OCI-M2 (cell line): ENCODE measurements at regions not wholly inside any gene's neighbourhood (a gene's known extent, or its start where the extent isn't known, plus 50 kb on each side); places are given as distances from the start of the nearest gene placed in this dataset.
"Not testable (repeated sequence)": the region's sequence is repeated elsewhere in the genome, so short reads cannot be mapped to it uniquely, and the experiment has no call there.

Experiments
- DNase-seq: peaks from one replicate; lab custom pipeline; 2025; ENCODE audit not compliant: unreplicated experiment; lab: John Stamatoyannopoulos, UW

GRCh38 chr1:219732814-219733491 lies 120.0 kb upstream of the ZC3H11B start:
- no peak for DNase-seq

- DNase-seq: no peak
These were observed 118.9 kb upstream of the ZC3H11B start for GRCh38 chr1:219731771-219732170.

GRCh38 chr1:219726480-219727272 lies 113.8 kb upstream of the ZC3H11B start:
- DNase-seq: no peak

DNA sequence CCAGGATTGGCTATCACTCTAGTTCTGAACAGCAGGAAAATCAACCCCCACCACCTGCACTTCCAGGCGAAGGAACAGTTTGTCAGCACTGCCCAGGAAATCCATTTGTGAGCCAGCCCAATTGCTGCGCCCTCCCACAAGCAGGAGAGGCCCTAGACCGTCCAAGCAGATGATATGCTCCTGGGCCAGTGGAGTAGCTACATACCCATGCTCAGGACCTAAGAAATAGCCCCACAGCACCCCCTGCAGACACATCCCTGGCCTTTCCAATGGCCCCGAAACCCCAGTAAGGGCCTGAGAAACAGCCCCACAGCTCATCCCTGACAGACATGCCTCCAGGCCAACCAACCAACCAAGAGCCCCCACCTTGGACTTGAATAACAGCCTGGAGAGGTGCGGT lies 111.5 kb upstream of the ZC3H11B start:
- no peak for DNase-seq

DNA sequence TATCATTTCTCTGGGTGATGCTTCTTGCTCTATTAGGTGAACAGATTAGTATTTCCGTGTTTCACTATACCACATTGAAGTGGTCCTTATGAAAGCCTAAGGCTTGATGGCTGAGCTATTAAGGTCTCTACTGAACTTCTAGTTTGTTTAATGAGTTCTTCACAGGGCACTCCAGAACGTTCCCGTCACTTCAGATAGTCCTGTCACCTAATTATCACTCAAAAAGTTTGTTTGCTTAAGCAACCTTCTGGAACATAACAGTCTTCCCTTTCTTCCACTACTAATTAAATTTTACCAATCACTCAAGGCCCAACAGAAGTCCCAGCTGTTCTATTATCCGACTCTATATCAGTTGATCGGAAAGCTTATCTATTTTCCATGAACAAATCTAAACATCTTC lies 104.6 kb upstream of the ZC3H11B start:
- DNase-seq: no peak

DNA sequence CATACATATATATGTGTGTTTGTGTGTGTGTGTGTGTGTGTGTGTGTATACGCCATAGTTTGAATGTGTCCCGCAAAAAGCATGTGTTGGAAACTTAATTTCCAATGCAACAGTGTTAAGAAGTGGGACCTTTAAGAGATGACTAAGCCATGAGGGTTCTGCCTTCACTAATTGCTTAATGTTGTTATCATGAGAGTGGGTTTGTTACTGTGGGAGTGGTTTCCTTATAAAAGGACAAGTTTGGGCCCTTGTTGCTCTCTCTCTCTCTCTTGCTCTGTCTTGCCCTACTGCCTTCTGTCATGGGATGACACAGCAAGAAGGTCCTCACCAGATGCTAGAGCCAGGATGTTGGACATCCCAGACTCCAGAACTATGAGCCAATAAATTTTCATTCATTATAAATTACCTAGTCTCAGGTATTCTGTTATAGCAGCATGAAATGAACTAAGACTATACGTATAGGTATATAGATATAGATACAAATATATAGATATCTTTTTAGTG lies 103.8 kb upstream of the ZC3H11B start:
- DNase-seq: no peak

DNA sequence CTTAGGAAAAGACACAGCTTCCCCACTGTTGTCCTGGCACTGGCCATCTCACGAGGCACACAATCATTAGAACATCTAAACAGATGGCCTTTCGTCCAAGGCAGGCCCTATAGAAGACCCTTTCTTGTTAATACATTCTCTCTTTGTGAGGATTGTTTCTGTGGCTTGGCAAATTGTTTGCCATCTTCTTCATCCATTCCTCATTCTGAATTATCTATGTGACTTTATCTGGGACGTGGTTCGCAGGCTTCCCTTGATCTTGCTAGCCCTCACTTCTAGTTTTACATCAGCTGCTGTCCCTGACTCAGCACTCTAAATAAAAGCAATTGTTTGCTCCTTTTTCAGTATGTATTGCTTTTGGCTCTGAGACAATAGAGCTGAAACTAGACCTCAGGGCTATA lies 101.1 kb upstream of the ZC3H11B start:
- DNase-seq: no peak

- no peak for DNase-seq
These were observed 99.6 kb upstream of the ZC3H11B start for GRCh38 chr1:219712506-219712905.

DNA sequence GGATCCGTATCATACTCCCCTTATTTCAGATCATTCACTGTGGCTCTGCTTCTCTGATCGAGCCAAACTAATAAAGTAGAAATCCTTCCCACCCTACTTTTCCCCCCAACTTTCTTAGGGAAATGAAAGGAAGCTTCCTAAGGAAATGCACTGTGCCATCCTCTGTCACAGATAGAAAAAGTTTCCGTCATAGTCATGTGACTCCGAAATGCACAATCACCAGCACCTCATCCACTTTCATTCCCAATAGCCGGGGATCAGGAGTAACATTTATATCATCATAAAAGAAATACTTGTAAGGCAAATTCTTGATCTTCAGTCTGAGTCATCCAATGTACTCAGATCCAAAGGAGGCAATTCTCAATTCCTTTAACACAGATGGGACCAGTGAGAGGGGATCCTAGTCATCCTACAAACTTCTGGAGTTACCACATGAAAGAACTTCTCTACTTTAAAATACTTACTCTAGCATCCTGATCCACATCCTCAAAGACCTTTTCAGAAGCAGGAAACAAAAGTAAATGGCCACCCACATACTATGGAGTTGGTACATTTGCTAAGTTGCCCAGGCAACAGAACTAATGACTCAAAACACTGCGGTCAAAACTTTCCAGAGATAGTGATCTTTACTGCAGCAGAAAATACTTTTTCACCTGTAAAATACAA lies 97.8 kb upstream of the ZC3H11B start:
- no peak for DNase-seq

- no peak for DNase-seq
These were observed 96.1 kb upstream of the ZC3H11B start for GRCh38 chr1:219708919-219709543.

GRCh38 chr1:219707885-219708284 lies 95.0 kb upstream of the ZC3H11B start:
- not testable (repeated sequence) for DNase-seq

- DNase-seq: not testable (repeated sequence)
These were observed 91.4 kb upstream of the ZC3H11B start for GRCh38 chr1:219704331-219704730.

DNA sequence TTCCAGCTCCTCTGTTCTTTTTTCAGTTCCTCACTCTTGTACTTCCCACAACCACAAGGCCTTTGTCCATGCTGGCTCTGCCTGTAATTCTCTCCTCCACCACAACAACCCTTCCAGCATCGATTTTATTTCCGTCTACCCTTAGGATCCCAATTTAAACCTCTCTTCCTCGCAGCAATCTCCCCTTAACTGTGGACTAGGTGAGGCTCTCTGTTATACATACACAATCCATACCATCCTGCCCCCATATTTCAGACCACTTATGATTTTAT lies 90.4 kb upstream of the ZC3H11B start:
- no peak for DNase-seq

DNA sequence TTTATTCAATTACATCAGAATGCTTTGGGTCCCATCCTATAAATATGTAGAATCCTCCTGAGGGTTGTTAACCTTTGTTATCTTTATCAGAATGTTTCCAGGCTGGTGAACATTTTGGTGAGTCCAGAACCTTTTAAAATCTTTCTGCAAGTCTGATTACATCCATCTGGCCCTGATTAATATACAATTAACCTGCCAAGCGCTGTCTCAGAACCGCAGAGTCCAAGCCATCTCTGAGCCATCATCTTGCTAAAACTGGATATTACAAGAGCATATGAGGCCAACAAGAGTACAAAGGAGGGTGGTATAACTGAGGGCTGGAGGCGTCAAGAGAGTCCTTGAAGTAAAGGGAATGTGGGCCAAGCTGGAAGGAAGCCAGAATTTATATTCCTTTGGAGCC lies 88.6 kb upstream of the ZC3H11B start:
- DNase-seq: no peak

- no peak for DNase-seq
These were observed 87.0 kb upstream of the ZC3H11B start for GRCh38 chr1:219699870-219700269.

- DNase-seq: no peak
These were observed 84.8 kb upstream of the ZC3H11B start for GRCh38 chr1:219697682-219698081.

DNA sequence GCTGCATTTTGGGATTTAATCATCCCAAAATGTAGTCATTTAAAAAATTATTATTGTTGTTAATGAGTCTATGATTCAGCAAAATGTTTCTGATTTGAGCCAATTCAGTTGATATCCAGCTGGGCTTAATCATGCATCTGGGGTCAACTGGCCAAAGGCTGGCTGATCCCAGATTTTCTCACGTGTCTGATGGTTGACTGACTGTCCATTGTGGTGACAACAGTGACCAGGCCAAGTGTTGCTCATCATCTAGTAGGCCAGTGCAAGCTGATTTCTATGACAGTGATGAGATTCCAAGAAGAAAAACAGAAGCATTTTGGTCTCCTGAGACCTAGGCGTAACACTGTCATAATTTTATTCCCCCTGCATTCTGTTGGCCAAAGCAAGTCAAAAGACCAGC lies 80.1 kb upstream of the ZC3H11B start:
- DNase-seq: no peak

DNA sequence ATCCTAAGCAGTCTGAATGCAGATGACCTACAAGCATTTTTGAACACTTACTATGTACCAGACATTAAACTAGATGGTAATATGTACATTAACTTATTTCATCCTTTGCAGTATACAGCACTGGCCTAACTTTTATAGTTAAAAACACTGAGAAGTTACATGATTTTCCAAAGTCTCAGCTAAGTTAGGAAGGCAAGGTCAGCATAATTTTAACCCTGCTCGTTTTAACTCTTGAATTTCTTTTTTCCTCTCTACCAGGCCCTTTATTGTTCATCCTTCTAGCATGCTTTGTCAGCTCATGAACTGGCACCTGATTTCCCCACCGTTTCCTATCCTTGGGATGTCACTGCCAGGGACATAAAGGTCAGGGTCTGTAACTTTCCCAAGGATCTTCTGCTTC lies 76.9 kb upstream of the ZC3H11B start:
- no peak for DNase-seq

- DNase-seq: no peak
These were observed 74.9 kb upstream of the ZC3H11B start for GRCh38 chr1:219687779-219688178.

DNA sequence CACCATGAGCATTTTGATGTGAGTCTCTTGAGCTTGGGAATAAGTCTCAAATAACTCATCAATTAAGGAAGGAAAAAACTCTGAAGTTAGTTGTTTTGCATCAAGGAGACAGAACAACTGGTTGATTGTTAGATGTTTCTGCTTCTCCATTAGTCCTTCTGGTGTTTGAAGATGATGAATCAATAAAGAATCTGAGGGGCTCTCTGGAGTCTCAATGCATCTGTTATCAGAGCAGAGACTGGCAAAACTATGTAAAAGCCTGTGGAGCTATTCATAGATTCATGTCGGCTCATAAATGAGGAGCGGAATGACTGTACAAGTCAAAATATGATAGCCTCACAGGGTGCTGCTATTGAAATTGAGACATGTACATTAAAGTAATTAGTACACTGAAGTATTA lies 73.3 kb upstream of the ZC3H11B start:
- DNase-seq: no peak

DNA sequence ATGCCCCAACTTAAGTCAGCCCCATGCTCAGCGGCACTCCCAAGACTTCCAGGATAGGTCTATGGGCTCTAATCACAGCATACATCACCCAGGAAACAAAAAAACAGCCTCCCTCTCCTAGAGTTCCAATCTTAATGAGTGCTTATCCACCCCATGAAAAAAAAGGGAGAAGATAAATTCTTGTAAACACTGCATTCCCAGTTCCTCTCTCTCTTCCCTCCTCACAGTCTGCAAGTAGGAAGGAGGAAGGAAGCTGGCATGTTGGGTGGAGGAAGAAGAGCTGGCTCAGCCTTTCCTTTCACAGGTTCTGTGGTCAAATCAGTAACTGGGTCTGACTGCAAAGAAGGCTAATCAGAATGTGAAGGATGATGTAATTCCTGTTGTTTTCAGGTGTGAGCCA lies 69.9 kb upstream of the ZC3H11B start:
- DNase-seq: no peak

- DNase-seq: no peak
These were observed 69.0 kb upstream of the ZC3H11B start for GRCh38 chr1:219681876-219682275.
